ENCODE measurements at regions not wholly inside any gene's neighbourhood (a gene's known extent, or its start where the extent isn't known, plus 50 kb on each side); places are given as distances from the start of the nearest gene placed in this dataset.

- no peaks in the 10 kb centered on the region for H3K27me3 ChIP-seq (ENCODE audit: insufficient read depth, low read depth, low read length)
- TF ChIP-seq TAF1 (IDR thresholded peaks at IDR 0.05; ENCODE audit: low read depth) (no peak), EZH2 (IDR thresholded peaks at IDR 0.05; ENCODE audit: borderline replicate concordance, insufficient read depth, low read length, poor library complexity, severe bottlenecking) (no peak), SMC3 (conservative IDR thresholded peaks at IDR 0.05; ENCODE audit: poor library complexity) (no peak), POLR2AphosphoS5 (IDR thresholded peaks at IDR 0.05) (no peak), CTCF (IDR thresholded peaks at IDR 0.05; ENCODE audit: poor library complexity, severe bottlenecking) (no peak), EP300 (conservative IDR thresholded peaks at IDR 0.05; ENCODE audit: poor library complexity, severe bottlenecking) (no peak), RAD21 (conservative IDR thresholded peaks at IDR 0.05) (no peak), MXI1 (conservative IDR thresholded peaks at IDR 0.05; ENCODE audit: poor library complexity, severe bottlenecking) (no peak)
- TF ChIP-seq, protein P1, sequence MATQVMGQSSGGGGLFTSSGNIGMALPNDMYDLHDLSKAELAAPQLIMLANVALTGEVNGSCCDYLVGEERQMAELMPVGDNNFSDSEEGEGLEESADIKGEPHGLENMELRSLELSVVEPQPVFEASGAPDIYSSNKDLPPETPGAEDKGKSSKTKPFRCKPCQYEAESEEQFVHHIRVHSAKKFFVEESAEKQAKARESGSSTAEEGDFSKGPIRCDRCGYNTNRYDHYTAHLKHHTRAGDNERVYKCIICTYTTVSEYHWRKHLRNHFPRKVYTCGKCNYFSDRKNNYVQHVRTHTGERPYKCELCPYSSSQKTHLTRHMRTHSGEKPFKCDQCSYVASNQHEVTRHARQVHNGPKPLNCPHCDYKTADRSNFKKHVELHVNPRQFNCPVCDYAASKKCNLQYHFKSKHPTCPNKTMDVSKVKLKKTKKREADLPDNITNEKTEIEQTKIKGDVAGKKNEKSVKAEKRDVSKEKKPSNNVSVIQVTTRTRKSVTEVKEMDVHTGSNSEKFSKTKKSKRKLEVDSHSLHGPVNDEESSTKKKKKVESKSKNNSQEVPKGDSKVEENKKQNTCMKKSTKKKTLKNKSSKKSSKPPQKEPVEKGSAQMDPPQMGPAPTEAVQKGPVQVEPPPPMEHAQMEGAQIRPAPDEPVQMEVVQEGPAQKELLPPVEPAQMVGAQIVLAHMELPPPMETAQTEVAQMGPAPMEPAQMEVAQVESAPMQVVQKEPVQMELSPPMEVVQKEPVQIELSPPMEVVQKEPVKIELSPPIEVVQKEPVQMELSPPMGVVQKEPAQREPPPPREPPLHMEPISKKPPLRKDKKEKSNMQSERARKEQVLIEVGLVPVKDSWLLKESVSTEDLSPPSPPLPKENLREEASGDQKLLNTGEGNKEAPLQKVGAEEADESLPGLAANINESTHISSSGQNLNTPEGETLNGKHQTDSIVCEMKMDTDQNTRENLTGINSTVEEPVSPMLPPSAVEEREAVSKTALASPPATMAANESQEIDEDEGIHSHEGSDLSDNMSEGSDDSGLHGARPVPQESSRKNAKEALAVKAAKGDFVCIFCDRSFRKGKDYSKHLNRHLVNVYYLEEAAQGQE (IDR thresholded peaks at IDR 0.05; ENCODE audit: borderline replicate concordance): no peak
- H3K9ac ChIP-seq (ENCODE audit: low read length): no peak overlapping the region
- no peaks in the 10 kb centered on the region for H3K79me2 ChIP-seq (replicated peaks; ENCODE audit: insufficient read depth, low read length)
- H3K36me3 ChIP-seq (ENCODE audit: insufficient read depth, low read length): no peaks in the 10 kb centered on the region
- H3K27ac ChIP-seq (ENCODE audit: low read length): no peak overlapping the region
- H3K9me2 ChIP-seq (ENCODE audit: insufficient read depth, low read length): no peaks in the 10 kb centered on the region
- no peak overlapping the region for H3K4me3 ChIP-seq (ENCODE audit: low read length)
- no peaks in the 10 kb centered on the region for H3K9me3 ChIP-seq (ENCODE audit: low read length)
- H3F3A ChIP-seq (ENCODE audit: insufficient read depth, low read length, poor library complexity, severe bottlenecking): no peaks in the 10 kb centered on the region
- no peak overlapping the region for H3K4me2 ChIP-seq (ENCODE audit: low read length)
- no peak overlapping the region for H2AFZ ChIP-seq (ENCODE audit: low read depth, low read length)
- H4K20me1 ChIP-seq (ENCODE audit: insufficient read depth): no peaks in the 10 kb centered on the region
Observed at GRCh38 chr3:13766128-13766527, 113.7 kb downstream of the WNT7A start.

DNA sequence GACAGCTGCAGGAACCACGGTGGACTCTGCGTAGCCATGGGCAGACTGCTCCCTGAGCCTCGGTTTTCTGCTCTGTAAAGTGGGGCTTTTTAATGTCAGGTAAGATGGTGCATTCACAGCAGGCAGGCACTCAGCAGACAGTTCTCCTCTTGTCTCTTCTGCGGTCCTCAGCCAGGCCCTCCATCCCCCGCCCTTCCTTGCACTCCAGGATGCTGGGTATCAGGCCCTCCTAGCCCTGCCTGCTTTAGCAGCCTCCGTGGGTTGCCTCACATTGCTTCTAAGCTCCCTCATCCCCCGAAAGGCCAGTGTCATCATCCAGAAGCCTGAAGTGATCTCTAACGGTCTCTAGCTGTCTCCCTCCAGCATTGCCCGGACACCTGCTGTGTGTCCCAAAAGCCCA, 115.7 kb downstream of the WNT7A start:
- TF ChIP-seq, protein P1 (IDR thresholded peaks at IDR 0.05; ENCODE audit: borderline replicate concordance): no peak
- no peak for TF ChIP-seq POLR2AphosphoS5 (IDR thresholded peaks at IDR 0.05)
- TF ChIP-seq MXI1 (conservative IDR thresholded peaks at IDR 0.05; ENCODE audit: poor library complexity, severe bottlenecking): no peak
- TF ChIP-seq EZH2 (IDR thresholded peaks at IDR 0.05; ENCODE audit: borderline replicate concordance, insufficient read depth, low read length, poor library complexity, severe bottlenecking): no peak
- TF ChIP-seq EP300 (conservative IDR thresholded peaks at IDR 0.05; ENCODE audit: poor library complexity, severe bottlenecking): no peak
- Histone ChIP-seq H3K36me3 (ENCODE audit: insufficient read depth, low read length) (no peaks in the 10 kb centered on the region), H3K9ac (ENCODE audit: low read length) (no peak overlapping the region), H3K4me2 (ENCODE audit: low read length) (no peak overlapping the region), H4K20me1 (ENCODE audit: insufficient read depth) (no peaks in the 10 kb centered on the region), H3K4me3 (ENCODE audit: low read length) (no peak overlapping the region), H3K9me3 (ENCODE audit: low read length) (no peaks in the 10 kb centered on the region), H3F3A (ENCODE audit: insufficient read depth, low read length, poor library complexity, severe bottlenecking) (no peaks in the 10 kb centered on the region), H2AFZ (ENCODE audit: low read depth, low read length) (no peak overlapping the region), H3K79me2 (replicated peaks; ENCODE audit: insufficient read depth, low read length) (no peaks in the 10 kb centered on the region), H3K27ac (ENCODE audit: low read length) (no peak overlapping the region), H3K27me3 (ENCODE audit: insufficient read depth, low read depth, low read length) (no peaks in the 10 kb centered on the region), H3K9me2 (ENCODE audit: insufficient read depth, low read length) (no peaks in the 10 kb centered on the region)

Data from neural cell (in vitro differentiated cells).